ENCODE measurements at regions not wholly inside any gene's neighbourhood (a gene's known extent, or its start where the extent isn't known, plus 50 kb on each side); places are given as distances from the start of the nearest gene placed in this dataset.

GRCh38 chr5:143701493-143701892 lies 110.5 kb upstream of the HMHB1 start:
- no peak for TF ChIP-seq CTCF (conservative IDR thresholded peaks at IDR 0.05; ENCODE audit: low read length)
- no peak for TF ChIP-seq EZH2phosphoT487 (IDR thresholded peaks at IDR 0.05; ENCODE audit: borderline replicate concordance)
